GM06990 (cell line): ENCODE measurements at regions not wholly inside any gene's neighbourhood (a gene's known extent, or its start where the extent isn't known, plus 50 kb on each side); places are given as distances from the start of the nearest gene placed in this dataset.
"Not testable (repeated sequence)": the region's sequence is repeated elsewhere in the genome, so short reads cannot be mapped to it uniquely, and the experiment has no call there.

ENCODE experiments used
- DNase-seq: peaks from one replicate; pipeline ENCODE4 v3.0.0-alpha.2; 2011; ENCODE audit not compliant: insufficient read length; ENCODE audit errors: extremely low read depth
- H3K27me3 ChIP-seq: replicated peaks from 2 replicates; pipeline ENCODE4 v1.6.0; 2011; ENCODE audit warnings: low read length; ENCODE audit not compliant: control insufficient read depth, insufficient read depth
- H3K36me3 ChIP-seq: 2 replicates; pipeline ENCODE4 v1.5.1; 2011; ENCODE audit warnings: low read length; ENCODE audit not compliant: control insufficient read depth, insufficient read depth
- H3K4me3 ChIP-seq: replicated peaks from 2 replicates; pipeline ENCODE4 v1.5.1; 2011; ENCODE audit warnings: low read depth, mild to moderate bottlenecking, control low read depth, low read length
- TF ChIP-seq, protein P1 (sequence below): IDR thresholded peaks from 2 replicates; pipeline ENCODE4 v1.5.1; 2011; ENCODE audit warnings: low read length, control low read depth, mild to moderate bottlenecking, inconsistent platforms; ENCODE audit not compliant: insufficient read depth, poor library complexity, severe bottlenecking

DNA sequence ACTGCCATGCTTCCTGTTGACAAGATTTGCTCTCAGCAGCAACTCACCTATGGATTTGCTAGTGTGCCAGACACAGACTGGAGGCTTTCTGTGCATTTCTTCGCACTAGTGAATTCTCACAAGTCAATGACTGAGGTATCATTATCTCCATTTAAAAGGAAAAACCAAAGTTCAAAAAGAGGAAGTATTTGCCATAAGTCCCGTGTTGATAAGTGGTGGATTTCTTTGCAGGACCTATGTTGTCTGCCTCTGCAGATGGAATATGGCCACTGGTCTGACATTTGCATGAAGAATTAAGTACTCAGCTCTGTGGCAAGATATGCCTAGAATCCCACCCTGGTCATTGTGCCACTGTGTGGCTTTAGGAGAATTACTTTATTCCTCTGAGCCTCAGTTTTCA lies 299.6 kb downstream of the PAX3 start:
- H3K27me3 ChIP-seq = no peaks in the 10 kb centered on the region
- no peak for DNase-seq
- no peaks in the 10 kb centered on the region for H3K36me3 ChIP-seq
- H3K4me3 ChIP-seq = no peak overlapping the region
- TF ChIP-seq, protein P1, sequence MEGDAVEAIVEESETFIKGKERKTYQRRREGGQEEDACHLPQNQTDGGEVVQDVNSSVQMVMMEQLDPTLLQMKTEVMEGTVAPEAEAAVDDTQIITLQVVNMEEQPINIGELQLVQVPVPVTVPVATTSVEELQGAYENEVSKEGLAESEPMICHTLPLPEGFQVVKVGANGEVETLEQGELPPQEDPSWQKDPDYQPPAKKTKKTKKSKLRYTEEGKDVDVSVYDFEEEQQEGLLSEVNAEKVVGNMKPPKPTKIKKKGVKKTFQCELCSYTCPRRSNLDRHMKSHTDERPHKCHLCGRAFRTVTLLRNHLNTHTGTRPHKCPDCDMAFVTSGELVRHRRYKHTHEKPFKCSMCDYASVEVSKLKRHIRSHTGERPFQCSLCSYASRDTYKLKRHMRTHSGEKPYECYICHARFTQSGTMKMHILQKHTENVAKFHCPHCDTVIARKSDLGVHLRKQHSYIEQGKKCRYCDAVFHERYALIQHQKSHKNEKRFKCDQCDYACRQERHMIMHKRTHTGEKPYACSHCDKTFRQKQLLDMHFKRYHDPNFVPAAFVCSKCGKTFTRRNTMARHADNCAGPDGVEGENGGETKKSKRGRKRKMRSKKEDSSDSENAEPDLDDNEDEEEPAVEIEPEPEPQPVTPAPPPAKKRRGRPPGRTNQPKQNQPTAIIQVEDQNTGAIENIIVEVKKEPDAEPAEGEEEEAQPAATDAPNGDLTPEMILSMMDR = no peak

DNA sequence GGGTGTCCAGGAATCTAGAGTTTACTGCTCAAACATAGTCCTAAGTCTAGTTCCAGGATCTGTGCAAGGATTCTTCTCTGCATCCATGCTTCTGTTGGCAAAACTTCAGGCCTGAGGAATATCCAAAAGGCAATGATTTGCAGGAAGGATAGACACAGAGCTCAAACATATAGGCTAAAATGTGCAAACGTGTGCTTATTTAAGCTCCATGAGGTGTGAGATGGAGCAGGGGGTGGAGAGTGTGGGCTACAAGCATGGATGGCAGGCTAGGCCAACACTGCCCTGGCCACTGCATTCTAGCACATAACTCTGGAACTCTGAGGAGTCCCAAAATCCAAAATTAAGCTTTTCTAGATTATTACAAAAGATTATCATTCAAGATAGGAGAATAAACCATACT lies 301.1 kb downstream of the PAX3 start:
- no peaks in the 10 kb centered on the region for H3K36me3 ChIP-seq
- TF ChIP-seq, protein P1 = no peak
- H3K4me3 ChIP-seq = no peak overlapping the region
- H3K27me3 ChIP-seq = no peaks in the 10 kb centered on the region
- DNase-seq = no peak

DNA sequence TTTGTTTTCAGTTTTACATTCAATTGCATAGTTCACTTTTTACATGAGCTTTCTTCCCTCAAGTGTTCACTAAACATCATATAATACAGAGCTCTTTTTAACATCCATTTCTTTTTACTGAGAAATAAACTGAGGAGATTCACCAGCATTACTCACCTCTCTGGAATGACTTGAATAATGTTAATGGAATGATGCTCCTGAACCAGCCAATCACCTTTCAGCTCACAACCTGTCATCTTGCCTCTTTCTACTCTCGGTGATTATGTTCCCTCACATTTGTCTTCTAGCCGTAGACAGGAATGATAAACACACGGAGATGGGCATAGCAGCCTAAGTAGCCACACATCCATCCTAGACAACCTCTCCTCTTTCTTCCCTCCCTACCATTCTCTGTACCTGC lies 301.7 kb downstream of the PAX3 start:
- no peaks in the 10 kb centered on the region for H3K27me3 ChIP-seq
- H3K36me3 ChIP-seq = no peaks in the 10 kb centered on the region
- H3K4me3 ChIP-seq = no peak overlapping the region
- TF ChIP-seq, protein P1 = no peak
- no peak for DNase-seq

DNA sequence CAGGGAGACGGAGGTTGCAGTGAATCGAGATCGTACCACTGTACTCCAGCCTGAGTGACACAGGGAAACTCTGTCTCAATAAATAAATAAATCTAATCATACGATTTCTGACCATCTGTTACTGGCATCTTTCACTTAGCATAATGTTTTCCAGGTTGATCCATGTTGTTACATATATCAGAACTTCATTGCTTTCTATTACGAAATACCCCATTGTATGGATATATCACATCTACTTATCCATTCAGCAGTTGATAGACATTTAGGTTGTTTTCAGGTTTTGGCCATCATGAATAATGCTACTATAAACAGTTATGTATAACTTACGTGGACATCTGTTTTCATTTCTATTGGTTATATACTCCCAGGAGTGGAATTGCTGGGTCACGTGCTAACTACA lies 303.9 kb downstream of the PAX3 start:
- Histone ChIP-seq H3K36me3 (no peaks in the 10 kb centered on the region), H3K27me3 (no peaks in the 10 kb centered on the region), H3K4me3 (no peak overlapping the region)
- no peak for DNase-seq
- TF ChIP-seq, protein P1 = no peak

DNA sequence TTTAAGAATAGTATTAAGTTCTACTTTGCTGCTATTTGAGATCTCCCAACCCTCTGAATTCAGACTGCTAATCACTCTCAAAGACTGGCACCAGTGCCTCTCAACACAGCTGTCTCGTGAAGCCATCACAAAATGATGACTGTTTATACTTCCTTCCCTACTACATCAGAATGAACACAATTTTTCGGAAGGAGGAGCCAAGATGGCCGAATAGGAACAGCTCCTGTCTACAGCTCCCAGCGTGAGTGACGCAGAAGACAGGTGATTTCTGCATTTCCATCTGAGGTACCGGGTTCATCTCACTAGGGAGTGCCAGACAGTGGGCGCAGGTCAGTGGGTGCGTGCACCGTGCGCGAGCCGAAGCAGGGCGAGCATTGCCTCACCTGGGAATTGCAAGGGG lies 314.4 kb downstream of the PAX3 start:
- not testable (repeated sequence) for DNase-seq, H3K4me3 ChIP-seq, H3K36me3 ChIP-seq, H3K27me3 ChIP-seq

DNA sequence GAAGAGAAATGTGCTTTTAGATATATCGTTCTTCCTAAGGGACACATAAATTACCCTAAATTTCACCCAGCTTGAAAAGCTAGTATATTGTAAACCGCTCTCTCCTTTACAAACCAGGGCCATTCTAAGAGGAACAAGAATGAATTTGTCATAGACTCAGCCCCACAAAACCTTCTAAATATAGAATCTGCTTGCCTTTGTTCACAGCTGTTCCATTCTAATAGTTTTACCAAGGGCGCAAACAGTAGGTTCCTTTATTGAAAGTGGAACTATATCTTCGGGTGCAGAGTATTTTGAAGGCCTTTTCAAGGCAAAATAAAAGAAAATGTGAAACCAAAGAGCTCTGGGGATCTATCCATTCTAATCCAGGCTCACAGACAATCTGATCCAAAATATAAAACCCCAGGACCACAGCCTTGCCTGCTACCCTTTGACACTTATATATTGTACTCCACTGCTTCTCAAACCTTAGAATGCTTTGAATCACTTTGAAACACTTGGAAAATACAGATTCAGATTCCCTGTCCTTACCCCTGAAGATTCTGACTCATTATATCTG lies 316.8 kb downstream of the PAX3 start:
- no peaks in the 10 kb centered on the region; the same call in 1 of the 2 replicates for H3K27me3 ChIP-seq
- DNase-seq = no peak
- TF ChIP-seq, protein P1 = no peak
- H3K4me3 ChIP-seq = no peak overlapping the region
- H3K36me3 ChIP-seq = no peaks in the 10 kb centered on the region
